HG03103 (cell line): ENCODE measurements at regions not wholly inside any gene's neighbourhood (a gene's known extent, or its start where the extent isn't known, plus 50 kb on each side); places are given as distances from the start of the nearest gene placed in this dataset.
A peak's percentile ranks its signal among the peaks of the same experiment; 100 is the strongest.

Experiments
- ATAC-seq: cut with Tn5 transposase; IDR thresholded peaks from one replicate; pipeline ENCODE4 v1.9.1; 2021; ENCODE audit warnings: low read depth; ENCODE audit not compliant: unreplicated experiment

DNA sequence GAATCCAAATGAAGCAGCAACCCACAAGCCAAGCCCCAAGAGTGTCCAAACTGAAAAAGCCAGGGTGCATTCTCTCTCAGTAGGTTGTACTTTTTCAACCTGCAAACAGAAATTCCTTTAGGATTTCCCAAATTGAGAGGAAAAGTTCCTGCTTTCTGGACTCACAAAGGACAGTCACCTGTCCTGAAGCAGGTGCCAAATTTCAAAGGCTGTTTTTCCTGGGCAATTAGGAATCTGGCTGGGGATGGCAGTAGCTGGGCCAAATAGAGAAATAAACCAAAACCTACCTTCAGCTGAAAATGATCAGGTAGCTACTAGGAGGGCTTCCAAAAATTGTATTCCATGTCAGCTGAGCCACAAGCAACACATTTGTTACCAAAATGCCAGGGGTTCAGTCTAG is 83.1 kb upstream of the TP63 start:
- ATAC-seq: no peak

DNA sequence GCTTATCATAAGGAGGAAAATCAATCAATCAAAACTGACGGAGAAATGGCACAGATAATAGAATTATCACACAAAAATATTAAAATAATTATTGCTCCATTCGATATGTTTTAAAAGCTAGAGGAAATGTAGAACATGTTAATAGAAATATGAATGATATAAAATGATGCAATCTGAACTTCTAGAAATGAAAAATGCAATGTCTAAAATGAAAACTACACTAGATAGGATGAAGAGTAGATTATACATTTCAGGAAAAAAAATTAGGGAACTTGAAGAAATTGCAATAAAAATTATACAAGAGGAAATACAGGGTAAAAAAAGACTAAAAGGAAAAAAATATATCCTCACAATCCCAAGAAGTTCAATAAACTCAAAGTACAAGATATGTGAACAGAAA is 80.2 kb upstream of the TP63 start:
- ATAC-seq: no peak

DNA sequence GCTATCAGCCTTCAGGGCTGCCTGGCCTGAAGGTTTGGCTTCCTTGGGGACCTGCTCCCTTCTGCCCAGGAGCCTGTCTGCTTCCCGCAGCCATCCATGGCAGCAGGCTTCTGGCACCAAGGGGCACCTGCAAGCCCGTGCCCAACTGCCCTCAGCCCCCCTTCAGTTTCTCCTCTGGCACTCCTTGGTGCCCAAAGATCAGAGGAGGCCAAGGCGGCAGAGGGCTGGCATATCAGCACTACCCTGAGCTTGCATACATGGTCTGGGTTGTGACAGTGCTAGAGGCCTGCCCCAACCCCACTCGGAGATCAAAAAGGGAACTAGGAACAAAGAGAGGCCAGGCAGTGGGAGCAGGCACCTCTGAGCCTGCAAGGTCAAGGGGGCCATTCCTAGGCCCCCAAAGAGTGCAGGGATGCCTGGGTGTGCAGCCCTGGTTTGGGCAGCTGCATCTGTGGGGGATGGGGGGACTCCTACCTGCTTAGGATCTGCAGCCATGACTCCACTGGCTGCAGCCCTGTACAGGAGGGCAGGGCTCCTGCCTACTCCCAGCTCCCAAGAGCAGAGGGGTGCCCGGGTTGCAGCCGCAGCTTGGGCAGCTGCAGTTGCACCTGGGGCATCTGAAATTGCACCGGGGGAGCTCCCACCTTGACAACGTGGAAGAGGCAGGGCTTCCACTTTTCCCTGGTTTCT is 76.2 kb upstream of the TP63 start:
- ATAC-seq: no peak

DNA sequence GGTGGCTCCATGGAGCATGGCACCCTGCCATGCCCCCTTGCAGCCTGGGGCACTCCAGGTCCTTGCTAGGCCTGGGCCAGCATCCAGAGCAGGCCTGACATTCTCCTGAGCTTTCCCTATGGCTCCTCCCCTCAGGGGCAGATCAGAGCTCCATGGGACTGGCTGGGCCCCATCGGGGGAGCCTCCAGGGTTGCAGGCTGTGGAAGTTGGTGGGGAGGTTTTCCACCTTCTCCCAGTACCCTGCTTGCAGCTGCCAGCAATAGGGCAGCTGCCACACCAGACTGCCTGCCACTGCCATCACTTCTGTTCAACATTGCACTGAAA is 75.7 kb upstream of the TP63 start:
- ATAC-seq: no peak

DNA sequence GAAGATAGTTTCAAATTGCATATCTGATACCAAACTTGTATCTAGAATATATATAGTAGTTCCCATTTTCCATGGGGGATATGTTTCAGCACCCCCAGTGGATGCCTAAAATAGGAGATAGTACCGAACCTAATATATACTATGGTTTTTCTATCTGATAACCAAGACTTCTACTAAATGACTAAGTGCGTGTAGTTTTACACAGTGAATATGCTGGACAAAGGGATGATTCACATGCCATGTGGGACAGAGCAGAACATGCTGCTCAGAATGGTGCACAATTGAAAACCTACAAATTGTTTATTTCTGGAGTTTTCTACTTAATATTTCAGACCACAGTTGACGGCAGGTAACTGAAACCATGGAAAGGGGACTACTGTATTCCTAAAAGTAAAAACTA is 73.4 kb upstream of the TP63 start:
- no peak for ATAC-seq

DNA sequence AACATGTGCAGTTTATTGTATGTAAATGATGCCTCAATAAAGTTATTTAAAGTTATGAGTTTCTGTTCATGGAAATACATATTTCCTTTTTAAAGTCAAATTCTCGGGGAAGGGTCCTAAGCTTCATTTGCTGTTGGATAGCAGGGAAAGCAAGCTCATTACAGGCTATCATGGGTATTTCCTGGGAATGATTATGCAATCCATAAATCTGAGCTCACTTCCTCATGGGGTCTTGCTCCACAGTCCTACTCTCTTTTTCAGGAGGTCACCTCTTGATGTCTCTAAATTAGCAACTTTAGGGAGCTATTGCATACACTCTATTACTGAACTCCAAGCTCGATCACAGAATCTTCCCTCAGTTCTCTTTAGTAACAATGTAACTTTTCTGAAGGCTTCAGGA is 69.9 kb upstream of the TP63 start:
- no peak for ATAC-seq

DNA sequence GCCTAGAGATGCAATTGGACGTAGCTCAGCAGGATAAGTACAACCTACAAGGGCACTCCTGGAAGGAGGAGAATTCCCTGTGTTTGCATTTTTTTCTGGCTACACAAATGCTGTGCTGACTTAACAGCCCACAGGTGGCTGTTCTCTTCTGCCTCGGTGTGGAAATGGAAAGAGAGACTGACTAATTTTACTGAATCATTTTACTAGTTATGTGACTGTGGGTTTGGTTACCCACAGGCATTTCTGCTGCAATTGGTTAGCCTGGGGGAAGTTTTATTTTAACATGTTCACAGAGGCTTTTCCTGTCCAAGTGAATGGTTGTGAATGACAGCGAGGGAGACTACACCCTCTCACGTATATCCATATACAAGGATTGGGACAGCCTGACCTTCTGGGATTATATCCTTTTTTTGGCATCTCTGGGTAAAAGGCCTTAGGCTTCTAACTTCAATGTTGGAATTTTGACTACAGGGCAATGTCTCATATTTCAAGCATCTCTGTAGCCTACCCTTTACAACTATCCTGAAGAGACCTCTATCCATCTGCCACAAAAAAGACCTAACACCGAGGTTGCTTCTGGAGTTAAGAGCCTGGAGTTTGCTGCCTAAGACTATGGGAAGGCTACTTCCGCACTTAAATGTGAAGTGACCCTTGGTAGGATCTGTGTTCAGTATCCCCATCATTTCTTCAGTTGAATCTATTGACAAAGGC is 67.2 kb upstream of the TP63 start:
- ATAC-seq: peak; percentile 83

DNA sequence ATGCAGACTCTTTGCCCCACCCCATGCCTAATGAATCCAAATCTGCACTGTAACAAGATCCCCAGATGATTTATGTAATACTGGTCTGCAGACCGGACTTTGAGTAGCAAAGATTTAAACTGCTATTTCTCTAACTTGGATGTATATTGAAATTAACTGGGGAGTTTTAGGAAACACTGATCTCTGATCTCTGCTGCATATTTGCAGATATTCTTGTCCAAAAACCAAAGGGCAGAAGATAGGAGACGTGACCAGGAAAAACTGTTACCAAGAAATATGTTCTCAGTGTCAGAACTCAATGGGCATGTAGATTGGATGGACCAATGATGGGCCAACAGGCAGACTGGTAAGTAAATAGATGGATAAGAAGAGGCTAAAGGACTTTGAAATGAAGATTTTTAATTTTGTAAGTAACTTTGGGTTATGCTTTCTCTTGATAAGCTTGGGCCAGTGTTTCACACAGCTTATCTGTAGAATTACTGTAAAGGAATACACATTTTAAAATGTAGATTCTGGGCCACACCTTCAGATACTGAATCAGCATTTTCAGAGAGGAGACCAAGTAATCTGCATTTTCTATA is 64.5 kb upstream of the TP63 start:
- ATAC-seq: no peak

DNA sequence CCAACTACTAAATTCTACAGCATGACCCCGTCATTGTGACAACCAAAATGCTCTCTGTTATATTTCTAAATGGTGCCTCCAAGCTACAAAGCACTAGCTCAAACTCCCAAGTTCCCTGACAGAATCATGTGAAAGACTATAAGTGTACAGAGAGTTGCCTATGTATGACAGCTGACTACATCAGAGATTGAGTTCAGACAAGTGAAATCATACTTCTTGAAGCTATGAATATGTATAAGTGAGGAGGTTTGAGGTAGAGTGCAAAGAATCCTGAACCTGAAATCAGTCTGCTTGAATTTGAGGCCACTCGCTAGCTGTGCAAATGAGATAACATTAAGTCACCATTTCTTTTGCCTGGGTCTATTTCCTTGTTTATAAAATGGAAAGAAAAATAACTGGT is 63.9 kb upstream of the TP63 start:
- no peak for ATAC-seq

DNA sequence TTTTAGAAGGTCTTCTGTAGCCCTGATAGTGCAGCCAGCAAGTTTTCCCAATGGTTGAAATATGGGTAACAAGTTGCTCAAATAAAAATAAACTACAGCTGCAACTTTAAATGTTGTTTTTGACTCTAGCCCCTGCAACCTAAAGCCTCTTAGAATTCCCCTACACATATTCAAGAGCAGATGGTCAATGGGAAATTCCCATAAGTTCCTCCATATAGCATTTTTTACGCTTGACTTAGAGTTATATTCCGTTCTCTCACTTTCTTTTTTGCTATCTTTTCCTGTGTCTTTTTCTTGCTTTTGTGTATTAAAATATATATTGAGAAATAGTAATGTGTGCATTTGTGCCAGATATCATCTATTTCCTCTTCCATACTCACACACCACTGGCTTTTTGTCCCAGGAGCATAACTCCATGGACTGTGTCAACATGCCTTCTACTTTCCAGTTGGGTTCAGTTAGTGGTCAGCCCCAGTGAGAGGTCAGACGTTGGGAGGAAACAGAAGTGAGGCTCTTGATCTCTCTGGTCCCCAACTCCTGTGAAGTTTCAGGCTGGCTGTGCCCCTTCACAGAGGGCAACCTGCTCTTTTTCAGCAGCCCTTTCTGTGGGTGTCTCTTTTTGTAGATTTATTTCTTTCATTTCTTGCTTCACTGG is 63.3 kb upstream of the TP63 start:
- no peak for ATAC-seq

DNA sequence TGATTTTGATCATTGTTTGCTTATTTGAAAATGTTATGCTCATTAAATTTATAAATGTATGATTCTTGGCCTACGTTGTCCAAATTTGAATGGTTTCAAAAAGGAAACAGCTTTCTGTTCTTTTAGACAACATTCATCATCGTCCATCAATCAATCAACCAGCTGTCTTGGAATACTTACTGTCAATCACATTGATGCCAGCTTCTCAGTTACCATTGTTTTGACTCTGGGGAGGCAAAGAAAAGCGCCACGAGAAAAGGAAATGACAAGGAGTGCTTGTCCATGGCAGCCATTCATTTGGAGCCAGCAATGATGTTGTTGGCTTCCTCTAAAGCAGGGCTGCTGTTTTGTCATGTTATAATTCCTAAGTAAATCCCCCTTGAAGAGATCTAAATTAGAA is 62.2 kb upstream of the TP63 start:
- ATAC-seq: no peak

DNA sequence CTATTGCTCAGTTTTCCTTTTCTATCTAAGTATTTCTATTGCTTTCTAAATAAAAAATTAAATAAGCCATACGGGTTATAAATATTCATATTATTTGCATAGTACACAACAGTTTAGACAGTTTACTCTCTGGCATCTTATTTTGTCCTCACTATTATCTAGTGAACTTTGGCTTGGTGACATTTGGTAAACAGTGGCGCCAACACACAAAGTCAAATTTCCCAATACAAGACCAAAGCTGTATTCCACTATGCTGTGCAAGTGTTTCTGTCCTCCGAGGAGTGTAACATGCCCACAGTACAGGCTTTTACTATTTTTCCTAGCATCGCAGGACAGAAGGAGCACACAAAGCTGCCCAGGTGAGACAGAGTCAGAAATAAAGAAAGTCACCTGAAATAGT is 61.7 kb upstream of the TP63 start:
- ATAC-seq: no peak

DNA sequence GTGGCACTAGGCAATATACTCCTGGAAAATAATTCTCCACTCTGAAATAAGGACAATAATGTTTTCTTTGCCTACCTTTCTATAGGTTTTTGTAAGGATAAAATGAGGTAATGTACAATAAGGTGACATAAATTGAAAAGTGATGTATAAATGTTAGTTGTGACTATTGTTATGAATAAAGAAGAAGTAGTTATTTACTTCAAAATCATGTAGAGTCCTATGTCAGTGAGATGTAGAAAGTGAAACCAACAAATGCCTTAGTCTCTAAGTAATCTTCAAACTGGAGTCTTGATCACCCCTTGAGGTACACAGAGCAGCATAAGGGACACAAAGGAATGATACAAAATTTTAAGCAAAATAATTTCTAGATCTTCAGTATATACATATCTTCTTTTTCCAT is 60.3 kb upstream of the TP63 start:
- ATAC-seq: peak; percentile 50

DNA sequence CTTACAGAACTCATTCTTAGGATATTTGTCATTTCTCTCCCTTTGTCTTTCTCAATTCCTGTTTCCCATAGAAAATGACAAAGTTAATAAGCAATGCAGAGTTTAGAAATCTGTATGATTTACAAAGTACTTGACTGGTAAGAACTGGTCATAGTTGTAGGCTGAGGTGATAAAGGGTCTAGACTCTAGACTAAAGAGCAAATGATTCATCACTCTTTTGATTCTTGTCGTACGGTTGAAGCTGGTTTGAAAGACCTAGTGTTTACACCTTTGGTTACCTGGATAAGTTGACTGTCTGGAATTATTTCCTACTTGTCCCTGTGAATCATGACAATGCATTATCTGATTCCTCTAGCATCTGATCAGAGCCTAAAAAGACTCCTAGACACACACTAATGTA is 58.9 kb upstream of the TP63 start:
- ATAC-seq: no peak

DNA sequence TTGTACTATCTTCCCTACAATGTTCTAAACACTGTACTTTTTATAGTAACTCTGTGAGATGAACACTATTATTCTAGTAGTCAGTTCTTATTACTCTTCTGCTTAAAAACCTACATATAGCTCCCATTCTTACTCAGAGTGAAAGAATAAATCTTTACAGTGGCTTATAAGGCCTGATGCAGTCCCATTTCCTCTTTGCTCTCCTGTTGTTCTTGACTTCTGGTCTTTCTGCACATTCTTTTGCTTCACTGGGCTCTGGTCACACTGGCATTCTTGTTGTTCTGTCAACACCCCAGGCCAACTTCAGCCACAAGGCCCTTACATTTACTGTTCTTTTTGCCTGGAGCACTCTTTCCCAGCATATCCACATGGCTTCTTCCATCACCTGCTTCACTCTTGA is 58.2 kb upstream of the TP63 start:
- peak; percentile 50 for ATAC-seq

DNA sequence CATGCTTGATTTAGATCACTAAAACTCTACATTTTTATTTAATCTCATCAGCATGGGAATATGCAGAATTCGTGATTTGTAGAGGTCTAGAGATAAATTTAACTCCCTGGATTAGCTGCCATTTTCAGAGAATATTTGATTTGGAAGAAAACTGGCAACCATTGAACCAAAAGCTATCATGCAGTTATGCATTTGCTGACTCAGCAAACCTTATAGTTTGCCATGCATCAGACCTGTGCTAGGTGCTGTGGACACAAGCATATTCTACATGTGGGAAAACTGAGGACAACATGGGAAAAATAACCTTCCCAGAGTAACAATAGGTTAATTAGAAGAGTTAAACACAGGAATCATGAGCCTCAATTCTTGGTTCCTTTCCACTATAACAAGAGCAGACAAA is 54.7 kb upstream of the TP63 start:
- no peak for ATAC-seq

DNA sequence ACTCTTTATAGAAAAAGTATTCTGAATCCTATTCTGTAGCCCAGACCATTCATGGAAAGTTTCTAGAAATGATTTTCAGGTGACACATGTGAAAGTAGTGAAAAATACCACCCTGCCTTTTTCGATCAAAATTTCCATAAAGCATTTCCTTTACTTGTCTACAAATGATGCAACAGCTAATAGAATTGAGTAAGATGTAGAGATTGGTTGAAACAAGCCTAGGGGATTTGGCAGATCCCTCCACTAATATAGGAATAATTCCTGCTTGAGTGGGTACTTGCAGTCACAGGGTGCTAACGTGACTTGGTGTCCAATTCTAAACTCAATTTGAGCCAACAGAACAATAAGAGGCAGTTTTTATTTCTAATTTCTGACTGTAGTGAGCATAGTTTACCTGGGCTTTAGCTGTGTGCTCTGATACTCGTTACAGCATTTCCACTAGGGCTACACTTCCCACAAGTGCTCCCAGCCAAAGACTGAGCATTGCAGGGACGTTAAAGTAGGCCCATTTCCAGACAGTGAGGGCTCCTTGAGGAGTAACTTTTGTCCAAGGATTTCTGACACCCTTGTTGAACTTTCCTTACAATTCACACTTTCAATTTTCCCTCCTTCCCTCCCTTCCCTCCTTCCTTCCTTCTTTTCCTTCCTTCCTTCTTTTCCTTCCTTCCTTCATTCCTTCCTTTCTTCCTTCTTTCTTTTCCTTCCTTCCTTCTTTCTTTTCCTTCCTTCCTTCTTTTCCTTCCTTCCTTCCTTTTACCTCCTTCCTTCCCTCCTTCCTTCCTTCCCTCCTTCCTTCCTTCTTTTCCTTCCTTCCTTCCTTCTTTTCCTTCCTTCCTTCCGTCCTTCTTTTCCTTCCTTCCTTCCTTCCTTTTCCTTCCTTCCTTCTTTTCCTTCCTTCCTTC is 53.9 kb upstream of the TP63 start:
- ATAC-seq: no peak

DNA sequence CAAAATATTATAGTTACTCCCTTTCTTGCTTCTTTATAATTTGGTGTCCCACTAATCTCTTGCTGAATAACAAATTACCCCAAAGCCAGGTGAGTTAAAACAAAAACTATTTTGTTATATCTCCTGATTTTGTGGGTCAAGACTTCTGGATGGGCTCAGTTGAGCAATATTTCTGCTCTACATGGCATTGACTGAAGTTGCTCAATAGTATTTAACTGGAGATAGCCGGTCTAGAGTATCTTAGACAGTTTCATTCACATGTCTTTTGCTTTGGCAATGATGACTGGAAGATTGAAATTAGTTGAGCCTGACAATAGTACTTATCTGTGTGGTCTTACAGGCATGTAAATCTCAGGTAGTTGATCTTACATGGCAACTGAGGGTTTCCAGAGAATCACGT is 51.0 kb upstream of the TP63 start:
- ATAC-seq: no peak
